ENCODE measurements at regions not wholly inside any gene's neighbourhood (a gene's known extent, or its start where the extent isn't known, plus 50 kb on each side); places are given as distances from the start of the nearest gene placed in this dataset.

DNA sequence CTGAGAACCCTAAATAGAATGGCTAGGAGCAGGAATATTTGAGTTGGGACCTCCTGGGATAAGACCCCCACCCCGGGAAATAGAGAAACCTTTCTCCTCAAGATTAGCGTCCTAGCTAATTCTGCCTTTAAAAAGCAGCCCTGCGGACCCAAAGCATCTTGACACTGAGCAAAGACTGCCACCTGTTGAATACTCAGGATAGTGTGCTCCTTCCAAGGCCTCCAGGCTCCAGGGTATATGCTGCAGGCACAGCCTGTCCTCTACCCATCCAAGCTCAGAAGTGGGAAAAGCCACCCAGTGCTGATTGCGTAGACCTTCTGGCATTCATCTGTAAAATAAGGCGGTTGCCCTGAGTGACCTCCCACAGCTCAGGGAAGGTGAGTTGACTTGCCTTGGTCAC lies 456.2 kb upstream of the DYNLRB2 start:
- H3K4me3 ChIP-seq (ENCODE audit: low read length in 3 of 3) = peak overlapping the region in 1 of 3 donors; percentile 23
- H3K36me3 ChIP-seq (ENCODE audit: control insufficient read depth in 3 of 3, insufficient read depth in 3 of 3, low read length in 3 of 3) = no peaks in the 10 kb centered on the region
- H3K27me3 ChIP-seq (ENCODE audit: control insufficient read depth in 3 of 3, insufficient read depth in 3 of 3, low read length in 3 of 3) = no peaks in the 10 kb centered on the region
- no peaks in the 10 kb centered on the region for H3K4me1 ChIP-seq (ENCODE audit: control insufficient read depth in 3 of 3, insufficient read depth in 3 of 3, low read length in 3 of 3)
- H3K27ac ChIP-seq (ENCODE audit: low read depth, low read length) = no peak overlapping the region
- H3K9ac ChIP-seq (ENCODE audit: low read depth in 1 of 3, low read length in 3 of 3) = no peak overlapping the region
- H3K9me3 ChIP-seq (ENCODE audit: control insufficient read depth in 3 of 3, low read length in 3 of 3) = no peaks in the 10 kb centered on the region

GRCh38 chr16:80084163-80084562 lies 456.6 kb upstream of the DYNLRB2 start:
- Histone ChIP-seq H3K9me3 (ENCODE audit: control insufficient read depth in 3 of 3, low read length in 3 of 3) (no peaks in the 10 kb centered on the region), H3K9ac (ENCODE audit: low read depth in 1 of 3, low read length in 3 of 3) (no peak overlapping the region), H3K4me1 (ENCODE audit: control insufficient read depth in 3 of 3, insufficient read depth in 3 of 3, low read length in 3 of 3) (no peaks in the 10 kb centered on the region), H3K36me3 (ENCODE audit: control insufficient read depth in 3 of 3, insufficient read depth in 3 of 3, low read length in 3 of 3) (no peaks in the 10 kb centered on the region), H3K27me3 (ENCODE audit: control insufficient read depth in 3 of 3, insufficient read depth in 3 of 3, low read length in 3 of 3) (no peaks in the 10 kb centered on the region), H3K27ac (ENCODE audit: low read depth, low read length) (no peak overlapping the region), H3K4me3 (ENCODE audit: low read length in 3 of 3) (peak overlapping the region in 1 of 3 donors; percentile 23)

DNA sequence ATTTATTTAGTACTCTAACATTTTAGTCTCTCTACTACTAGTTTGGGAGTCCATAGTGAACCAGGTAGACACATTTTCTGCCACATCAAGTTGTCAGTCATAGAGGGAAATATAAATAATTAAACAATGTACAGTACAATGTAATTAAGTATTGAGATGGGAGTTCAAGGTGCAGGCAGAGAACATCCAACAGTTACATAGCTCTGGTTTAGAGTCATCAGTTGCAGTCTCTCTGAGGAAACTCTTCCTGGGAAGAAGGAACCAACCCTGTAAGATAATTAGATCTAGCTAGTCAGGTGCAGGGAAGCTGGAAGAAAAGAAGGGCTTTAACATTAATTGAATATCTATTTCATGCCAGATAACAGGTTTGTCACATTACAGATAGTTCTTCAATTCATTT lies 457.9 kb upstream of the DYNLRB2 start:
- Histone ChIP-seq H3K4me1 (ENCODE audit: control insufficient read depth in 3 of 3, insufficient read depth in 3 of 3, low read length in 3 of 3) (no peaks in the 10 kb centered on the region), H3K4me3 (ENCODE audit: low read length in 3 of 3) (no peak overlapping the region), H3K27me3 (ENCODE audit: control insufficient read depth in 3 of 3, insufficient read depth in 3 of 3, low read length in 3 of 3) (no peaks in the 10 kb centered on the region), H3K9me3 (ENCODE audit: control insufficient read depth in 3 of 3, low read length in 3 of 3) (no peaks in the 10 kb centered on the region), H3K36me3 (ENCODE audit: control insufficient read depth in 3 of 3, insufficient read depth in 3 of 3, low read length in 3 of 3) (no peaks in the 10 kb centered on the region), H3K27ac (ENCODE audit: low read depth, low read length) (no peak overlapping the region), H3K9ac (ENCODE audit: low read depth in 1 of 3, low read length in 3 of 3) (no peak overlapping the region)

DNA sequence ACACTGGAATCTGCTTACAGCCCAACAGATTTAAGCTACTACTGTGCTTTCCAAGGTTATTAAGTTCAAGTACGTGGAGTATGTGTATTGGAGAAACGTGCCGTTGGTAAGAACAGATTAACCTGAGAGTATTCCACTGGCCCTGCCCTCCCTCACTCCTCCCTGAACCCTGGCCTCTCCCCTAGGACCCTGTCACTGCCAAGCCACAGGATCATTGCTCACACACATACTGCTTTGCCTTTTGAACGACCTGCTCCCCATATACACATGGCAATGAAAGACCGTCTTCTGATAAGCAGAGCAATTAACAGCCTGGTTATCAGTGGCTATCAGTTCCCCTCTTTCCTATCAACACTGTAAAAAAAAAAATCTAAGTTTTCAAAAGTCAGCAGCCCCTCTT lies 458.9 kb upstream of the DYNLRB2 start:
- no peak overlapping the region for H3K4me3 ChIP-seq (ENCODE audit: low read length in 3 of 3)
- H3K27ac ChIP-seq (ENCODE audit: low read depth, low read length) = no peak overlapping the region
- no peak overlapping the region for H3K9ac ChIP-seq (ENCODE audit: low read depth in 1 of 3, low read length in 3 of 3)
- H3K4me1 ChIP-seq (ENCODE audit: control insufficient read depth in 3 of 3, insufficient read depth in 3 of 3, low read length in 3 of 3) = no peaks in the 10 kb centered on the region
- no peaks in the 10 kb centered on the region for H3K36me3 ChIP-seq (ENCODE audit: control insufficient read depth in 3 of 3, insufficient read depth in 3 of 3, low read length in 3 of 3)
- H3K27me3 ChIP-seq (ENCODE audit: control insufficient read depth in 3 of 3, insufficient read depth in 3 of 3, low read length in 3 of 3) = no peaks in the 10 kb centered on the region
- H3K9me3 ChIP-seq (ENCODE audit: control insufficient read depth in 3 of 3, low read length in 3 of 3) = no peaks in the 10 kb centered on the region

DNA sequence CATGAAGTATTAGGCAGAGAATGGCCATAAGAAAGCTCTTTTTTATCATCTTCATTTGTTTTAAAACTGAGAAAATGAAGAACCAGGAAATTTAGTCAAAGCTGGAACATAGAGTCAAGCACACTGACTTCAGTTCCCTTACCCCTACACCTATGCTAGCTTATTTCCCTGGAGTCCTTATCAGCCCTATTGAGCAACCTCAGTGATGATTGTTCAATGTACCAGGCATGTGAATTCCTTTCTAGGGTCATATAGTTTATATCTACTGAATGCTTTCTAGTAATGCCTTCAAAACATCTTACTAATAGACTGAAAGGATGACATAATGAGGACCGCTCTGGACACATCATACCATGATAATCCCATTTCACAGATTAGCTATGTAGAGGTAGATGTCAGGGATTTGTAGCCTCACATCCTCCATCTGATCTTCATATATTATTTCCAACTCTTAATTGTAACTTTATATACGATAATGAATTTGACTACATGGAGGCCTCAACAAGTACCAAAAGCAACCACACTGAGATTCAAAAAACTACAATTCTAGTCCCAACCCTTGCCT lies 460.4 kb upstream of the DYNLRB2 start:
- Histone ChIP-seq H3K9ac (ENCODE audit: low read depth in 1 of 3, low read length in 3 of 3) (no peak overlapping the region), H3K27ac (ENCODE audit: low read depth, low read length) (no peak overlapping the region), H3K4me3 (ENCODE audit: low read length in 3 of 3) (no peak overlapping the region), H3K27me3 (ENCODE audit: control insufficient read depth in 3 of 3, insufficient read depth in 3 of 3, low read length in 3 of 3) (no peaks in the 10 kb centered on the region), H3K36me3 (ENCODE audit: control insufficient read depth in 3 of 3, insufficient read depth in 3 of 3, low read length in 3 of 3) (no peaks in the 10 kb centered on the region), H3K4me1 (ENCODE audit: control insufficient read depth in 3 of 3, insufficient read depth in 3 of 3, low read length in 3 of 3) (no peaks in the 10 kb centered on the region), H3K9me3 (ENCODE audit: control insufficient read depth in 3 of 3, low read length in 3 of 3) (no peaks in the 10 kb centered on the region)

DNA sequence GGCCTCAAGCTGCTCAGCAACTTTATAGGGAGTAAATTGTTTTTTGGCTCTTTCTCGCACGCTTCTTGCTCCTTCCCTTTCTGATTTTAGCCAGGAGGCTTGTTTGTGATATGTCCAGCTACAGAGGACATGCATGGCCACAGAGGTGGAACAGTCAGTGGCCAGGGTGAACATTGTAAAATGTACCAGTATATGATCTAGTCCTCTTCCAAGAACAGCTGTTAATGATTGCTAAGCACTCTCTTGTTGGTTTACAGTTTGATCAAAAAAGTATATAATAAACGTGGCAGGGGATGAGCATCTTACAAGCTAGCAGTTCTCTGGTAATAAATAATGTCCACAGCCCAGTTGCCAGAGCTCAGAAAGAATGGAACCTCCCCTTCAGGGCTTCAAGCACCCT lies 461.7 kb upstream of the DYNLRB2 start:
- no peaks in the 10 kb centered on the region for H3K27me3 ChIP-seq (ENCODE audit: control insufficient read depth in 3 of 3, insufficient read depth in 3 of 3, low read length in 3 of 3)
- H3K4me1 ChIP-seq (ENCODE audit: control insufficient read depth in 3 of 3, insufficient read depth in 3 of 3, low read length in 3 of 3) = no peaks in the 10 kb centered on the region
- no peak overlapping the region for H3K4me3 ChIP-seq (ENCODE audit: low read length in 3 of 3)
- H3K9ac ChIP-seq (ENCODE audit: low read depth in 1 of 3, low read length in 3 of 3) = no peak overlapping the region
- no peaks in the 10 kb centered on the region for H3K9me3 ChIP-seq (ENCODE audit: control insufficient read depth in 3 of 3, low read length in 3 of 3)
- H3K36me3 ChIP-seq (ENCODE audit: control insufficient read depth in 3 of 3, insufficient read depth in 3 of 3, low read length in 3 of 3) = no peaks in the 10 kb centered on the region
- H3K27ac ChIP-seq (ENCODE audit: low read depth, low read length) = no peak overlapping the region

GRCh38 chr16:80077696-80078095 lies 463.1 kb upstream of the DYNLRB2 start:
- no peak overlapping the region for H3K27ac ChIP-seq (ENCODE audit: low read depth, low read length)
- H3K36me3 ChIP-seq (ENCODE audit: control insufficient read depth in 3 of 3, insufficient read depth in 3 of 3, low read length in 3 of 3) = no peaks in the 10 kb centered on the region
- H3K9ac ChIP-seq (ENCODE audit: low read depth in 1 of 3, low read length in 3 of 3) = no peak overlapping the region
- no peaks in the 10 kb centered on the region for H3K4me1 ChIP-seq (ENCODE audit: control insufficient read depth in 3 of 3, insufficient read depth in 3 of 3, low read length in 3 of 3)
- H3K4me3 ChIP-seq (ENCODE audit: low read length in 3 of 3) = no peak overlapping the region
- H3K27me3 ChIP-seq (ENCODE audit: control insufficient read depth in 3 of 3, insufficient read depth in 3 of 3, low read length in 3 of 3) = no peaks in the 10 kb centered on the region
- H3K9me3 ChIP-seq (ENCODE audit: control insufficient read depth in 3 of 3, low read length in 3 of 3) = no peaks in the 10 kb centered on the region

GRCh38 chr16:80074329-80074728 lies 466.5 kb upstream of the DYNLRB2 start:
- Histone ChIP-seq H3K36me3 (ENCODE audit: control insufficient read depth in 3 of 3, insufficient read depth in 3 of 3, low read length in 3 of 3) (no peaks in the 10 kb centered on the region), H3K9ac (ENCODE audit: low read depth in 1 of 3, low read length in 3 of 3) (no peak overlapping the region), H3K27me3 (ENCODE audit: control insufficient read depth in 3 of 3, insufficient read depth in 3 of 3, low read length in 3 of 3) (no peaks in the 10 kb centered on the region), H3K9me3 (ENCODE audit: control insufficient read depth in 3 of 3, low read length in 3 of 3) (no peaks in the 10 kb centered on the region), H3K4me3 (ENCODE audit: low read length in 3 of 3) (no peak overlapping the region), H3K4me1 (ENCODE audit: control insufficient read depth in 3 of 3, insufficient read depth in 3 of 3, low read length in 3 of 3) (no peaks in the 10 kb centered on the region), H3K27ac (ENCODE audit: low read depth, low read length) (no peak overlapping the region)

- H3K36me3 ChIP-seq (ENCODE audit: control insufficient read depth in 3 of 3, insufficient read depth in 3 of 3, low read length in 3 of 3) = no peaks in the 10 kb centered on the region
- no peak overlapping the region for H3K9ac ChIP-seq (ENCODE audit: low read depth in 1 of 3, low read length in 3 of 3)
- H3K27ac ChIP-seq (ENCODE audit: low read depth, low read length) = no peak overlapping the region
- H3K9me3 ChIP-seq (ENCODE audit: control insufficient read depth in 3 of 3, low read length in 3 of 3) = no peaks in the 10 kb centered on the region
- no peaks in the 10 kb centered on the region for H3K4me1 ChIP-seq (ENCODE audit: control insufficient read depth in 3 of 3, insufficient read depth in 3 of 3, low read length in 3 of 3)
- H3K27me3 ChIP-seq (ENCODE audit: control insufficient read depth in 3 of 3, insufficient read depth in 3 of 3, low read length in 3 of 3) = no peaks in the 10 kb centered on the region
- H3K4me3 ChIP-seq (ENCODE audit: low read length in 3 of 3) = no peak overlapping the region
Observed at GRCh38 chr16:80071964-80072456, 468.8 kb upstream of the DYNLRB2 start.

GRCh38 chr16:80066805-80067580 lies 466.5 kb upstream of the MAF start:
- Histone ChIP-seq H3K27ac (ENCODE audit: low read depth, low read length) (no peak overlapping the region), H3K36me3 (ENCODE audit: control insufficient read depth in 3 of 3, insufficient read depth in 3 of 3, low read length in 3 of 3) (no peaks in the 10 kb centered on the region), H3K4me3 (ENCODE audit: low read length in 3 of 3) (no peak overlapping the region), H3K9me3 (ENCODE audit: control insufficient read depth in 3 of 3, low read length in 3 of 3) (no peaks in the 10 kb centered on the region), H3K27me3 (ENCODE audit: control insufficient read depth in 3 of 3, insufficient read depth in 3 of 3, low read length in 3 of 3) (no peaks in the 10 kb centered on the region), H3K4me1 (ENCODE audit: control insufficient read depth in 3 of 3, insufficient read depth in 3 of 3, low read length in 3 of 3) (no peaks in the 10 kb centered on the region), H3K9ac (ENCODE audit: low read depth in 1 of 3, low read length in 3 of 3) (no peak overlapping the region)
